HPDE6-E6E7 (cell line): ENCODE measurements at regions not wholly inside any gene's neighbourhood (a gene's known extent, or its start where the extent isn't known, plus 50 kb on each side); places are given as distances from the start of the nearest gene placed in this dataset.

ENCODE experiments used
- DNase-seq: peaks from one replicate; pipeline ENCODE4 v3.0.0; 2011; ENCODE audit warnings: missing footprints; ENCODE audit errors: extremely low spot score

DNA sequence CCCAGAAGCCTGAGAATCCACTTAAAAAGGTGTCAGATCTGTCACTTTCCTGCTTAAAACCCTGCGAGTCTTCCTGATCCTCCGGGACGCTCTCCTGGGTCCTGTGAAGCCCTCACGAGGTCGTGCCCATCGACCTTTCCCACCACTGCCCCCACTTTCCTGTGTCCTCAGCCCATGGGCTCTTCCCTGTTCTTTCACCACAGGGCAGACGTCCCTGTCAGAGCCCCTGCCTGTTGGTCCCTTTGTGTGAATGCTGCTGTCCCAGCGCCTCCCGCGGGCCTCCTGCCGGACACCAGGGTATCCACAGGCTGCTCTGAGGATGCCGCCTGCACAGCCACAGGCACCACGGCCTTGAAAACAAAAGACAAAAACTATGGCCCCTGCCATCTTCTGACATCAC, 125.6 kb downstream of the TMEM18 start:
- DNase-seq, result no peak

- DNase-seq, result no peak
These were observed 126.2 kb downstream of the TMEM18 start for GRCh38 chr2:550860-551567.

- DNase-seq, result no peak
These were observed 131.2 kb downstream of the TMEM18 start for GRCh38 chr2:545711-546650.

GRCh38 chr2:545228-545627, 132.0 kb downstream of the TMEM18 start:
- DNase-seq, result no peak

DNA sequence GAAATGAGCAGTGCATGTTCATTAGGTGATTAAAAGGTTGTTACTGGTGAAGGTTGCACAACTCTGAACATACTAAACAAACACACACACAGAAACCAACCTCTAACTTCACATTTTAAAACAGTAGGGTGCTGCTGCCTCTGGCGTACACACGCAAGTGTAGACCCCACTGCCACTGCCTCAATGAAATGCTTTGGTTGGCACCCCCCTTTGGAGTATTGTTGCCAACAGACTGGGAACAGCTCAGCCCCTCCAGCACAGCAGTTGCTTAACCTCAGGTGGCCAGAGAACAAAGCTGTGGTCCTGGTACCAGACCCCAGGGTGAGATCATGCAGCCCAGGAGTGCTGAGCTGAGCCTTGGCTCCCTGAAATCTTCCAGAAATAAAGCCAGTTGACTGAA, 138.6 kb downstream of the TMEM18 start:
- DNase-seq, result no peak

- DNase-seq, result no peak
These were observed 142.0 kb downstream of the TMEM18 start for GRCh38 chr2:535222-535621.

DNA sequence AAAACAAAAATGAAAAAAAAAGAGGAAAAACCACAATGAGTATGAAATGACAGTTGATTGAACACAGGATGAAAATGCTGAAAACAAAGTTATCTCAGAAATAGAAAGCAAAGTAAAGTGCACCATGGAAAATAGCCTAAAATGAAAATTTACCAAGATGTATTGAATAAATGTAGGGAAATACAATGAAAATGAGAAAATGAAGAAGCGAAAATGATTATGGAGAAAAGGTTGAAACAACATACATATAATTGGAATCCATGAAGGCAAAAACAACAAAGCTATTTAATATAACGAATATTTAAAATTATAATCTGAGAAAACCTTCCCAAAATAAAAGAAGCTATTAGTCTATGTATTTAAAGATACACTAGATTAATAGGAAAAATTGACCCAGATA, 147.4 kb downstream of the TMEM18 start:
- no peak for DNase-seq

- DNase-seq, result no peak
These were observed 147.8 kb downstream of the TMEM18 start for GRCh38 chr2:529424-529823.

- no peak for DNase-seq
These were observed 149.6 kb downstream of the TMEM18 start for GRCh38 chr2:527581-527980.

GRCh38 chr2:526918-527317, 150.3 kb downstream of the TMEM18 start:
- no peak for DNase-seq

DNA sequence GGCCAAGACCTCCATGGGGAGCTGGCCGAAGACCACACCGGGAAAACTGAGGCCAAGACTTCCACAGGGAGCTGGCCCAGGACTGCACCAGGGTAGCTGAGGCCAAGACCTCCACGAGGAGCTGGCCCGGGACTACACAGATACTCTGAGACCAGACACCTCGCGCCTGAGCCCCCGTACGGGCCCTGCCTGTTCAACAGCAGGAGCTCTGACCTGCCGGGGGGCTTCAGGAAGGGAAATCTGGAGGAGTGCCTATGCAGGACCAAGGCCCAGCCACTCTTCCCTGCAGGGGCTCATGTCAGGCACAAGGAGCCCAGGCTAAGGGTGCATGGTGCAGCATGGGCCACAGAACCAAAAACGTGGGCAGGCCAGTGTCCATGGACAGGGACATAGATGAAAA, 151.6 kb downstream of the TMEM18 start:
- no peak for DNase-seq

- DNase-seq, result no peak
These were observed 152.2 kb downstream of the TMEM18 start for GRCh38 chr2:525021-525420.

DNA sequence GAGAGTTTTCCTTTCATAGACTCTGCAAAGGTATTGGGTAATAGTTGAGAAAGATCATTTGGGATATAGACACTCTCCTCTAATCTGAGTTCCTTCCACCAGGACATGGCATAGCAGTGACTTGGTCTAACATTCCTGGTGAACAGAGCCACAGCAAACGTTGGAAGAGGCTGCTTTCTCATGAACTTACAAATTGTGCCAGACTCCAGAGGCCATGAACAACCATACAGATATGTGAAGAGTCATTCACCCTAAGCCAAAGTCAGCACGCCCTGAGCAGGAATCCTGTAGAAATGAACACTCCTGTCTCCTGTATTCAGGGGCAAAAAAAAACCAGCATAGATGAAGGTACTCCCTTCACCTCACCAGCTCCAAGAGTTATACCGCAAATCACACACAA, 152.8 kb downstream of the TMEM18 start:
- DNase-seq, result no peak

DNA sequence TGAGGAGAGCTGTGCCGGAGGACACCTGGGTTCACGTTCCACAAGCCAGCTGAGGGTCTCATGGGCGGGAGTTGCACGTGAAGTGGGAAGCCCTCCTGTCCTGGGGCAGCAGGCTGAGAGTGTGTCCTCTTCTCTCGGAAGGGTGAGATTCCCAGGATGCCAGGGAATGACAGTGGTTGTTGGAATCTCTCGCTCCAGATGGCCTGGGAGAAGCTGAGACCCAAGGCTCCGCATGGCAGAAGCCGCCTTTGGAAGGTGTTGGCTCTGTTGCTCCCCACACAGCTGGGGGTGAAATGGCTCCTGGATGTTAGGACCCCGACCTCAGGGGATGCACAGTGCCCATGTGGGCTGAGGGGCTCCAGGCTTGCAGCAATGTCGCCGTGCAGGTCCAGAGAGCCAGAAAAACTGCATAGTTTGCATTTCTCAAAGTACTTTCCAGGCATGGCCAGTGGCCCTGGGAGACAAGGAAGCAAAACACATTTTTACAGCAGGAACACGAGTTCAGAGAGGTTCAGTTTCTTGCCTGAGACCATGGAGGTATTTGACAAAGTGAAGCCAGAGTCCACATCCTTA, 153.4 kb downstream of the TMEM18 start:
- DNase-seq, result no peak

- DNase-seq, result no peak
These were observed 154.4 kb downstream of the TMEM18 start for GRCh38 chr2:522776-523175.

DNA sequence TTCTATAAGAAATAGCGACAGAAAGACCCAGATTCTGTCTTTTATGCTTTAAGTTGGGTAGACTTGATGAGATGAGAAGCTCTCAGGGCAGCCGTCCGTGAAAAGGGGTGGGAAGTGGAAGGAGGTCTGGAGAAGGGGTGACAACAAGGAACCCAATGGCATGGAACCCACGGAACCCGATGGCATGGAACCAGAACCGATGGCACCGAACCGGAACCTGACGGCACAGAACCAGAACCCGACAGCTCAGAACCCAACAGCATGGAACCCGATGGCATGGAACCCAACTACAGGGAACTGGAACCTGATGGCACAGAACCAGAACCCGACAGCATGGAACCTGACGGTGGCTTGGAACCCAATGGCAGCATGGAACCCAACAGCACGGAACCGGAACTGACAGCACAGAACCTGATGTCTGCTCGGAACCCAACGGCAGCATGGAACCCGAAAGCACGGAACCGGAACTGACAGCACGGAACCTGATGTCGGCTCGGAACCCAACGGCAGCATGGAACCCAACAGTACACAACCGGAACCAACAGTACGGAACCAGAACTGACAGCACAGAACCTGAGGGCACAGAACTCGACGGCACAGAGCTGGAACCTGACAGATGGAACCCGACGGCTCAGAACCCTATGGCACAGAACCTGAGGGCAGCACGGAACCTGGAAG, 155.2 kb downstream of the TMEM18 start:
- no peak for DNase-seq

GRCh38 chr2:520663-521340, 156.4 kb downstream of the TMEM18 start:
- DNase-seq, result no peak

DNA sequence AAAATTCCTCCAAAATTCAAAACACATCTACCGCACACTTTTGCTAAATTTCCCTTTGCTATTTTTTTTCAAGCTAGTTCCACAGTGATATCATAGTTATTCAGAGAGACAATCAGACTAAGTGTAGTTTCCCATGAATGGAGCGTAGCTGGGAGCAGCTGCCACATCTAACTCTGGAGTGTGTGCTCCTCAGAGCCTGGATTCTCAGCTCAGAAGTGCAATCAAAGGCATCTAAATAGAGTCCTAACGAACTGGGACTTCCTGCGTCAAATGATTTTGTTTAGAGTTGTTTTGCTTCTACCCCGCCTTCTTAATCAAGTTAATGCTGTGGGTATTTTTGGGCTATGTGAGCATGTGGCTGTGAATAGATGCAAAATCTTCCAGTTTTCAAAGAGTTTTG, 160.3 kb downstream of the TMEM18 start:
- no peak for DNase-seq

- no peak for DNase-seq
These were observed 161.1 kb downstream of the TMEM18 start for GRCh38 chr2:516131-516530.

DNA sequence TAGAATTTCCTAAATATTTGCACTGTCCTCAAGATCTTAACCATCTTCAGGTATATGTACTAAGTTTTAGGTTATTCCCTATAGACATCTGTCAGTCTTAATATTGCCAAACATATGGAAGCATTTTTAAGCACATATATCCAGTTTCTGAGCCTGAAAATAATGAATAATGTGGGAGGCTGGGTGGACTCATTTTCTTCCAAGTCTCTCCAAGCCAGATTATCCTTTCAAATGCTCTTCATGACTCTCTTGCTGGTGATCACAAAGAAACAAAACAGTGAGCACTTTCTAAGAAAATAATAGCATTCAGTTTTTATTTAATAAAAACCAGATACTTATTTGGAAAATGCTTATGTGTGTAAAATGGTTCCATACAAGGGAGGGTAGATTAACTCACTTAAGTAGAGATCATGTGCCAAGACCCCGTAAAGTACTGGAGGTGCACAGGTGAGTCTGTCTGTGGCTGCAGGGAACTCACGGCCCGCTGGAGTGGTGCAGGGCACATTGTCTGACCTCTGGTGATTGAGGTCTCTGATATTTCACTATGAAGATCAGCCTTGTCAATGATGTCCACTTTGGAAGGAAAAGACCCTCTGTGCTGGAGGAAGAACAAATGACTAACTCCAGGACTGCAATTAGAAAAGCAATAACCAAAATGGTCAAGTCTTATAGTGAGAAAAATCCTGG, 161.6 kb downstream of the TMEM18 start:
- DNase-seq, result no peak
